ENCODE measurements at regions not wholly inside any gene's neighbourhood (a gene's known extent, or its start where the extent isn't known, plus 50 kb on each side); places are given as distances from the start of the nearest gene placed in this dataset.

GRCh38 chrX:69284491-69284890 lies 119.2 kb upstream of the PJA1 start:
- Histone ChIP-seq H3K79me2 (replicated peaks; ENCODE audit: insufficient read depth, low read length) (no peaks in the 10 kb centered on the region), H2AFZ (ENCODE audit: low read depth, low read length) (no peak overlapping the region), H3K9me3 (ENCODE audit: low read length) (no peaks in the 10 kb centered on the region), H3K27me3 (ENCODE audit: insufficient read depth, low read depth, low read length) (no peaks in the 10 kb centered on the region), H3K36me3 (ENCODE audit: insufficient read depth, low read length) (no peaks in the 10 kb centered on the region), H3K4me2 (ENCODE audit: low read length) (no peak overlapping the region), H3K9ac (ENCODE audit: low read length) (no peak overlapping the region), H3K4me3 (ENCODE audit: low read length) (no peak overlapping the region), H3K27ac (ENCODE audit: low read length) (no peak overlapping the region), H3F3A (ENCODE audit: insufficient read depth, low read length, poor library complexity, severe bottlenecking) (no peaks in the 10 kb centered on the region), H4K20me1 (ENCODE audit: insufficient read depth) (no peaks in the 10 kb centered on the region), H3K9me2 (ENCODE audit: insufficient read depth, low read length) (no peaks in the 10 kb centered on the region)
- TF ChIP-seq POLR2AphosphoS5 (IDR thresholded peaks at IDR 0.05) (no peak), EP300 (conservative IDR thresholded peaks at IDR 0.05; ENCODE audit: poor library complexity, severe bottlenecking) (no peak), RAD21 (conservative IDR thresholded peaks at IDR 0.05) (no peak), MXI1 (conservative IDR thresholded peaks at IDR 0.05; ENCODE audit: poor library complexity, severe bottlenecking) (no peak)
- TF ChIP-seq, protein P1, sequence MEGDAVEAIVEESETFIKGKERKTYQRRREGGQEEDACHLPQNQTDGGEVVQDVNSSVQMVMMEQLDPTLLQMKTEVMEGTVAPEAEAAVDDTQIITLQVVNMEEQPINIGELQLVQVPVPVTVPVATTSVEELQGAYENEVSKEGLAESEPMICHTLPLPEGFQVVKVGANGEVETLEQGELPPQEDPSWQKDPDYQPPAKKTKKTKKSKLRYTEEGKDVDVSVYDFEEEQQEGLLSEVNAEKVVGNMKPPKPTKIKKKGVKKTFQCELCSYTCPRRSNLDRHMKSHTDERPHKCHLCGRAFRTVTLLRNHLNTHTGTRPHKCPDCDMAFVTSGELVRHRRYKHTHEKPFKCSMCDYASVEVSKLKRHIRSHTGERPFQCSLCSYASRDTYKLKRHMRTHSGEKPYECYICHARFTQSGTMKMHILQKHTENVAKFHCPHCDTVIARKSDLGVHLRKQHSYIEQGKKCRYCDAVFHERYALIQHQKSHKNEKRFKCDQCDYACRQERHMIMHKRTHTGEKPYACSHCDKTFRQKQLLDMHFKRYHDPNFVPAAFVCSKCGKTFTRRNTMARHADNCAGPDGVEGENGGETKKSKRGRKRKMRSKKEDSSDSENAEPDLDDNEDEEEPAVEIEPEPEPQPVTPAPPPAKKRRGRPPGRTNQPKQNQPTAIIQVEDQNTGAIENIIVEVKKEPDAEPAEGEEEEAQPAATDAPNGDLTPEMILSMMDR (IDR thresholded peaks at IDR 0.05; ENCODE audit: poor library complexity, severe bottlenecking), result no peak

DNA sequence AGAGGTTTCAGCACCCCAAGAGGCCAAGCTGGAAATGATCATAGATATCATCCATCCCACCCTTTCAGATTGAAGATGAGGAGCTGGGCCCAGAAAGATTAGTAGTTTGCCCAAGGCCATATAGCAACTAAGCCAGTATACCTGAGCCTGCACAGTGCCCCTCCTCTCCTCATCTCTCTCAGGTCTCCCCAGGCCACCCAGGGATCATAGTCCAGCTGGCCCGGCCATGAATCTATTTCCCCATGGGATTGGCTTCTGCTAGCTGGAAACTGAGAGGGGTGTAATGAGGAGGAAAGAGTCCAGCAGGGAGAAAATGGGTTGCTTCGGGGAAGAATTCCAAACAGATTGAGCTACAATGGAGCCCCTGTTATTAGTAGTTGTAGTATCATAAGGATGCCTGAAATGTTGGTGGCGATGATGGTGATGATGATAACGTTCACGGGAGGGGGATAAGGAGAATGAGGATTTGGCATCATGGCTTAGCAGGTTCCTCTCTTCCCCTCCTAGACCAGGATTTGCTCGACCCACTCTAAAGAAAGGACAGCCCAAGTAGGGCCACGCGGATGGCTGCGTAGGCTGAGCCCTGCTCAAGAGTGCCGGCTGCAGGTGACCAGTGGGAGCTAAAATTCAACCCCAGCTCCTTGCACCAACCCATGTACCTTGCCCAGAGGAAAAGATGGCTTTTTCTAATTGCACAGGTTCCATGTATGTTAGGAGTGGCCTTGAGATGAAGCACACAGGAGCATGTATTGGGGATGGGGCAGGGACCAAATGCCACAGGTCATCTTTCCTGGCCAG lies 117.8 kb upstream of the PJA1 start:
- H3K4me2 ChIP-seq (ENCODE audit: low read length), result no peak overlapping the region
- H3F3A ChIP-seq (ENCODE audit: insufficient read depth, low read length, poor library complexity, severe bottlenecking), result no peaks in the 10 kb centered on the region
- H3K9me3 ChIP-seq (ENCODE audit: low read length), result no peaks in the 10 kb centered on the region
- no peak overlapping the region for H2AFZ ChIP-seq (ENCODE audit: low read depth, low read length)
- H3K4me3 ChIP-seq (ENCODE audit: low read length), result no peak overlapping the region
- H3K79me2 ChIP-seq (replicated peaks; ENCODE audit: insufficient read depth, low read length), result no peaks in the 10 kb centered on the region
- H3K27ac ChIP-seq (ENCODE audit: low read length), result no peak overlapping the region
- no peak for TF ChIP-seq TAF1 (IDR thresholded peaks at IDR 0.05; ENCODE audit: low read depth)
- TF ChIP-seq, protein P2, sequence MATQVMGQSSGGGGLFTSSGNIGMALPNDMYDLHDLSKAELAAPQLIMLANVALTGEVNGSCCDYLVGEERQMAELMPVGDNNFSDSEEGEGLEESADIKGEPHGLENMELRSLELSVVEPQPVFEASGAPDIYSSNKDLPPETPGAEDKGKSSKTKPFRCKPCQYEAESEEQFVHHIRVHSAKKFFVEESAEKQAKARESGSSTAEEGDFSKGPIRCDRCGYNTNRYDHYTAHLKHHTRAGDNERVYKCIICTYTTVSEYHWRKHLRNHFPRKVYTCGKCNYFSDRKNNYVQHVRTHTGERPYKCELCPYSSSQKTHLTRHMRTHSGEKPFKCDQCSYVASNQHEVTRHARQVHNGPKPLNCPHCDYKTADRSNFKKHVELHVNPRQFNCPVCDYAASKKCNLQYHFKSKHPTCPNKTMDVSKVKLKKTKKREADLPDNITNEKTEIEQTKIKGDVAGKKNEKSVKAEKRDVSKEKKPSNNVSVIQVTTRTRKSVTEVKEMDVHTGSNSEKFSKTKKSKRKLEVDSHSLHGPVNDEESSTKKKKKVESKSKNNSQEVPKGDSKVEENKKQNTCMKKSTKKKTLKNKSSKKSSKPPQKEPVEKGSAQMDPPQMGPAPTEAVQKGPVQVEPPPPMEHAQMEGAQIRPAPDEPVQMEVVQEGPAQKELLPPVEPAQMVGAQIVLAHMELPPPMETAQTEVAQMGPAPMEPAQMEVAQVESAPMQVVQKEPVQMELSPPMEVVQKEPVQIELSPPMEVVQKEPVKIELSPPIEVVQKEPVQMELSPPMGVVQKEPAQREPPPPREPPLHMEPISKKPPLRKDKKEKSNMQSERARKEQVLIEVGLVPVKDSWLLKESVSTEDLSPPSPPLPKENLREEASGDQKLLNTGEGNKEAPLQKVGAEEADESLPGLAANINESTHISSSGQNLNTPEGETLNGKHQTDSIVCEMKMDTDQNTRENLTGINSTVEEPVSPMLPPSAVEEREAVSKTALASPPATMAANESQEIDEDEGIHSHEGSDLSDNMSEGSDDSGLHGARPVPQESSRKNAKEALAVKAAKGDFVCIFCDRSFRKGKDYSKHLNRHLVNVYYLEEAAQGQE (IDR thresholded peaks at IDR 0.05; ENCODE audit: borderline replicate concordance), result no peak
- no peak for TF ChIP-seq EP300 (conservative IDR thresholded peaks at IDR 0.05; ENCODE audit: poor library complexity, severe bottlenecking)
- no peak for TF ChIP-seq POLR2AphosphoS5 (IDR thresholded peaks at IDR 0.05)
- no peak for TF ChIP-seq SMC3 (conservative IDR thresholded peaks at IDR 0.05; ENCODE audit: poor library complexity)
- no peak for TF ChIP-seq EZH2 (IDR thresholded peaks at IDR 0.05; ENCODE audit: borderline replicate concordance, insufficient read depth, low read length, poor library complexity, severe bottlenecking)
- no peak for TF ChIP-seq MXI1 (conservative IDR thresholded peaks at IDR 0.05; ENCODE audit: poor library complexity, severe bottlenecking)
- no peak for TF ChIP-seq RAD21 (conservative IDR thresholded peaks at IDR 0.05)
- TF ChIP-seq, protein P1 (IDR thresholded peaks at IDR 0.05; ENCODE audit: poor library complexity, severe bottlenecking), result no peak
- no peaks in the 10 kb centered on the region for H3K9me2 ChIP-seq (ENCODE audit: insufficient read depth, low read length)
- no peaks in the 10 kb centered on the region for H3K27me3 ChIP-seq (ENCODE audit: insufficient read depth, low read depth, low read length)
- H3K36me3 ChIP-seq (ENCODE audit: insufficient read depth, low read length), result no peaks in the 10 kb centered on the region
- no peak overlapping the region for H3K9ac ChIP-seq (ENCODE audit: low read length)
- no peaks in the 10 kb centered on the region for H4K20me1 ChIP-seq (ENCODE audit: insufficient read depth)
